A549 (cell line): ENCODE measurements at regions not wholly inside any gene's neighbourhood (a gene's known extent, or its start where the extent isn't known, plus 50 kb on each side); places are given as distances from the start of the nearest gene placed in this dataset.

ENCODE experiments used
- CTCF ChIP-seq: fragments of >200 bp; sonication (Bioruptor Twin); formaldehyde crosslinking; IDR thresholded peaks from 3 replicates; pipeline ENCODE4 v1.5.1; 2016
- JUN ChIP-seq, 2 experiments: fragments of >200 bp; sonication (Bioruptor Twin); formaldehyde crosslinking; IDR thresholded peaks; 2 replicates in 1 of 2; 3 replicates in 1 of 2; pipeline ENCODE4 v1.6.1; 2016 to 2017
- MYC ChIP-seq: IDR thresholded peaks from 2 replicates; pipeline ENCODE4 v1.6.1; 2012; ENCODE audit warnings: mild to moderate bottlenecking, inconsistent platforms, low read length, improper control_type of control experiment, borderline replicate concordance
- NFE2L2 ChIP-seq: fragments of 150-350 bp; conservative IDR thresholded peaks from 2 replicates; pipeline ENCODE4 v1.6.1; 2014; ENCODE audit warnings: low read length
- PBX3 ChIP-seq: IDR thresholded peaks from 2 replicates; pipeline ENCODE4 v1.6.1; 2012
- POLR2A ChIP-seq: IDR thresholded peaks from 2 replicates; pipeline ENCODE4 v1.6.1; 2012; ENCODE audit warnings: mild to moderate bottlenecking, low read length

DNA sequence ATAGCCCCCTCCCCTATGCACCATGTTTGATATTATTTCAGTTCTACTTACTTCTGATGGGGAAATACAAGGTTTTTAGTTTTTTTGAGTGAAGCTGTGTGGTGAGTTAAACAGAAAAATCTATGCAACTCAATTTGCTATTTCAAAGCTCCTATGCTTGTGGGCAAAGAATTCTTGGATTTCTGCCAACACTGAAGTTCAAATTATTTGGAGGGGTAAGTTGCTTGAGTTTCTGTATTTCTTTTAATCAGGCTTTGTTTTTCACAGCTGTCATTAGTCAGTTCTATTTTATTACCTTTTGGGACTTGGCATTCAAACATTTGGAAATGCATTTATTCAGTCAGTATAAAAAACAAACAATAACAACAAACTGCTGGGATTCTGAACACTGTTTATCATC is 407.5 kb upstream of the MGAT4C start:
- no peak for TF ChIP-seq CTCF
- TF ChIP-seq POLR2A, result no peak
- TF ChIP-seq JUN (IDR thresholded peaks at IDR 0.05), result no peak
- no peak for TF ChIP-seq PBX3
- TF ChIP-seq MYC, result no peak
- no peak for TF ChIP-seq NFE2L2
